DOHH2 (cell line): ENCODE measurements at regions not wholly inside any gene's neighbourhood (a gene's known extent, or its start where the extent isn't known, plus 50 kb on each side); places are given as distances from the start of the nearest gene placed in this dataset.

Experiments used
- EZH2phosphoT487 ChIP-seq: fragments of 200-600 bp; sonication (generic); IDR thresholded peaks from 2 replicates; pipeline ENCODE4 v1.6.1; 2017; ENCODE audit warnings: borderline replicate concordance, mild to moderate bottlenecking, antibody characterized with exemption, low read length, moderate library complexity, mixed read lengths
- TF ChIP-seq, protein P1 (sequence below): fragments of 200-600 bp; sonication (generic); IDR thresholded peaks from one replicate; pipeline ENCODE4 v1.5.1; 2014; ENCODE audit warnings: antibody characterized with exemption, mild to moderate bottlenecking, low read depth, low read length; ENCODE audit not compliant: poor library complexity, severe bottlenecking

GRCh38 chr19:27773318-27774094 lies 1439.4 kb downstream of the UQCRFS1 start:
- TF ChIP-seq, protein P1, sequence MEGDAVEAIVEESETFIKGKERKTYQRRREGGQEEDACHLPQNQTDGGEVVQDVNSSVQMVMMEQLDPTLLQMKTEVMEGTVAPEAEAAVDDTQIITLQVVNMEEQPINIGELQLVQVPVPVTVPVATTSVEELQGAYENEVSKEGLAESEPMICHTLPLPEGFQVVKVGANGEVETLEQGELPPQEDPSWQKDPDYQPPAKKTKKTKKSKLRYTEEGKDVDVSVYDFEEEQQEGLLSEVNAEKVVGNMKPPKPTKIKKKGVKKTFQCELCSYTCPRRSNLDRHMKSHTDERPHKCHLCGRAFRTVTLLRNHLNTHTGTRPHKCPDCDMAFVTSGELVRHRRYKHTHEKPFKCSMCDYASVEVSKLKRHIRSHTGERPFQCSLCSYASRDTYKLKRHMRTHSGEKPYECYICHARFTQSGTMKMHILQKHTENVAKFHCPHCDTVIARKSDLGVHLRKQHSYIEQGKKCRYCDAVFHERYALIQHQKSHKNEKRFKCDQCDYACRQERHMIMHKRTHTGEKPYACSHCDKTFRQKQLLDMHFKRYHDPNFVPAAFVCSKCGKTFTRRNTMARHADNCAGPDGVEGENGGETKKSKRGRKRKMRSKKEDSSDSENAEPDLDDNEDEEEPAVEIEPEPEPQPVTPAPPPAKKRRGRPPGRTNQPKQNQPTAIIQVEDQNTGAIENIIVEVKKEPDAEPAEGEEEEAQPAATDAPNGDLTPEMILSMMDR = no peak
- no peak for TF ChIP-seq EZH2phosphoT487
